Liver (tissue), 3 donors: ENCODE measurements at regions not wholly inside any gene's neighbourhood (a gene's known extent, or its start where the extent isn't known, plus 50 kb on each side); places are given as distances from the start of the nearest gene placed in this dataset.

Experiments
- RAD21 ChIP-seq, 2 donors: IDR thresholded peaks; 2 replicates each; pipeline ENCODE4 v1.6.1; 2016; ENCODE audit warnings: antibody characterized with exemption in 2 of 2, mild to moderate bottlenecking in 2 of 2
- RXRA ChIP-seq, 2 donors: IDR thresholded peaks; 2 replicates each; pipeline ENCODE4 v1.6.1; 2017 to 2018; ENCODE audit warnings: antibody characterized with exemption in 2 of 2, mild to moderate bottlenecking in 1 of 2
- SP1 ChIP-seq: IDR thresholded peaks from 2 replicates; pipeline ENCODE4 v1.6.1; 2018; ENCODE audit warnings: antibody characterized with exemption, mild to moderate bottlenecking
- TF ChIP-seq, protein P1 (sequence below): fragments of 150-350 bp; IDR thresholded peaks from 2 replicates; pipeline ENCODE4 v1.5.1; 2017; ENCODE audit warnings: improper control_type of control experiment, low read depth, low read length; ENCODE audit not compliant: missing input control
- donor health status: healthy.
- donor health status: healthy.

GRCh38 chrX:128216364-128216763 lies 164.2 kb upstream of the ACTRT1 start:
- TF ChIP-seq, protein P1, sequence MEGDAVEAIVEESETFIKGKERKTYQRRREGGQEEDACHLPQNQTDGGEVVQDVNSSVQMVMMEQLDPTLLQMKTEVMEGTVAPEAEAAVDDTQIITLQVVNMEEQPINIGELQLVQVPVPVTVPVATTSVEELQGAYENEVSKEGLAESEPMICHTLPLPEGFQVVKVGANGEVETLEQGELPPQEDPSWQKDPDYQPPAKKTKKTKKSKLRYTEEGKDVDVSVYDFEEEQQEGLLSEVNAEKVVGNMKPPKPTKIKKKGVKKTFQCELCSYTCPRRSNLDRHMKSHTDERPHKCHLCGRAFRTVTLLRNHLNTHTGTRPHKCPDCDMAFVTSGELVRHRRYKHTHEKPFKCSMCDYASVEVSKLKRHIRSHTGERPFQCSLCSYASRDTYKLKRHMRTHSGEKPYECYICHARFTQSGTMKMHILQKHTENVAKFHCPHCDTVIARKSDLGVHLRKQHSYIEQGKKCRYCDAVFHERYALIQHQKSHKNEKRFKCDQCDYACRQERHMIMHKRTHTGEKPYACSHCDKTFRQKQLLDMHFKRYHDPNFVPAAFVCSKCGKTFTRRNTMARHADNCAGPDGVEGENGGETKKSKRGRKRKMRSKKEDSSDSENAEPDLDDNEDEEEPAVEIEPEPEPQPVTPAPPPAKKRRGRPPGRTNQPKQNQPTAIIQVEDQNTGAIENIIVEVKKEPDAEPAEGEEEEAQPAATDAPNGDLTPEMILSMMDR: no peak
- no peak for TF ChIP-seq SP1
- TF ChIP-seq RAD21 (IDR thresholded peaks at IDR 0.05): no peak
- TF ChIP-seq RXRA (IDR thresholded peaks at IDR 0.05): no peak
